ENCODE measurements at regions not wholly inside any gene's neighbourhood (a gene's known extent, or its start where the extent isn't known, plus 50 kb on each side); places are given as distances from the start of the nearest gene placed in this dataset.

DNA sequence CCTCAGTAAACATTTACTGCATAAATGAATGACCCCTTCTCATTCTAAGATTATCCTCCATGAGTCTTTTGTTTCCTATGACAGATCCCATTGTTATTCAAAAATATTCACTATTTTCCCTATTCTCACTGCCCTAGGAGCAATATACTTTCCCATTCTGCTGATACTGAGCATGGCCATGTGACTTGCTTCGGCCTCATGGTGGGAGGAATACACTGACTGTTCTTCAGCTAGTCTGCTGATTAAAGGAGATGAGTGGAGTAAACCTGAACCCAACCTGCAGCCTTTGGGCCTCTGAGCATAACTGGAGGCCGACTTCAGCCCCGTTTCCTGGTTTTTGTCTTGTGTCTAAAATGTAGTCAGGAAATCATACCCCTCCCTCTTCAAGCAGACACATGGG lies 531.8 kb upstream of the SALL1 start:
- Histone ChIP-seq H3K27ac (no peak overlapping the region), H3K4me3 (ENCODE audit: low read depth in 1 of 2, low read length in 1 of 2) (no peak overlapping the region), H3K4me1 (ENCODE audit: control insufficient read depth in 1 of 2, insufficient read depth in 1 of 2, low read depth in 1 of 2, low read length in 1 of 2) (no peaks in the 10 kb centered on the region), H3K36me3 (no peaks in the 10 kb centered on the region), H3K9me3 (no peaks in the 10 kb centered on the region), H3K27me3 (no peaks in the 10 kb centered on the region)
- TF ChIP-seq, protein P1, sequence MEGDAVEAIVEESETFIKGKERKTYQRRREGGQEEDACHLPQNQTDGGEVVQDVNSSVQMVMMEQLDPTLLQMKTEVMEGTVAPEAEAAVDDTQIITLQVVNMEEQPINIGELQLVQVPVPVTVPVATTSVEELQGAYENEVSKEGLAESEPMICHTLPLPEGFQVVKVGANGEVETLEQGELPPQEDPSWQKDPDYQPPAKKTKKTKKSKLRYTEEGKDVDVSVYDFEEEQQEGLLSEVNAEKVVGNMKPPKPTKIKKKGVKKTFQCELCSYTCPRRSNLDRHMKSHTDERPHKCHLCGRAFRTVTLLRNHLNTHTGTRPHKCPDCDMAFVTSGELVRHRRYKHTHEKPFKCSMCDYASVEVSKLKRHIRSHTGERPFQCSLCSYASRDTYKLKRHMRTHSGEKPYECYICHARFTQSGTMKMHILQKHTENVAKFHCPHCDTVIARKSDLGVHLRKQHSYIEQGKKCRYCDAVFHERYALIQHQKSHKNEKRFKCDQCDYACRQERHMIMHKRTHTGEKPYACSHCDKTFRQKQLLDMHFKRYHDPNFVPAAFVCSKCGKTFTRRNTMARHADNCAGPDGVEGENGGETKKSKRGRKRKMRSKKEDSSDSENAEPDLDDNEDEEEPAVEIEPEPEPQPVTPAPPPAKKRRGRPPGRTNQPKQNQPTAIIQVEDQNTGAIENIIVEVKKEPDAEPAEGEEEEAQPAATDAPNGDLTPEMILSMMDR (IDR thresholded peaks at IDR 0.05) = no peak

DNA sequence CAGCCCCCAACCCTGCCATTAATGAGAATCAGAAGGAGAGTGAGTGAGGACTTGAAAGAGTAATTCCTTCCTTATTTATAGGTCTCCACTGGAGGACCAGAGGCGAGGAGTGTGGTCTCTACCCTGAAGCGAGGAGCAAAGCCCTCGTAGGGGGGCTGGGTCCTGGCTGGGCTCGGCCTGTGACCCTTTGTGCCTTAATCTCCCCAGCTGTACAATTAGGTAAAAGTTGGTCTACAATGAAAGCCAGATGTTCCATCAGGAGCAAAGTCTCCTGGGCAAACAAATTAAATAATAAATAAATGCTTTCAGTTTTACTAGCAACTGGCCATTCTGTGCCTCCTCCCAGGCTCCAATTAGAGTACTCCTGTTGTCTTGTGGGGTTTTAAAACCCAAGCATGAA lies 523.5 kb upstream of the SALL1 start:
- H3K36me3 ChIP-seq = no peaks in the 10 kb centered on the region
- TF ChIP-seq, protein P1 (IDR thresholded peaks at IDR 0.05) = no peak
- no peaks in the 10 kb centered on the region for H3K4me1 ChIP-seq (ENCODE audit: control insufficient read depth in 1 of 2, insufficient read depth in 1 of 2, low read depth in 1 of 2, low read length in 1 of 2)
- no peak overlapping the region for H3K4me3 ChIP-seq (ENCODE audit: low read depth in 1 of 2, low read length in 1 of 2)
- no peaks in the 10 kb centered on the region for H3K9me3 ChIP-seq
- H3K27me3 ChIP-seq = no peaks in the 10 kb centered on the region
- no peak overlapping the region for H3K27ac ChIP-seq

DNA sequence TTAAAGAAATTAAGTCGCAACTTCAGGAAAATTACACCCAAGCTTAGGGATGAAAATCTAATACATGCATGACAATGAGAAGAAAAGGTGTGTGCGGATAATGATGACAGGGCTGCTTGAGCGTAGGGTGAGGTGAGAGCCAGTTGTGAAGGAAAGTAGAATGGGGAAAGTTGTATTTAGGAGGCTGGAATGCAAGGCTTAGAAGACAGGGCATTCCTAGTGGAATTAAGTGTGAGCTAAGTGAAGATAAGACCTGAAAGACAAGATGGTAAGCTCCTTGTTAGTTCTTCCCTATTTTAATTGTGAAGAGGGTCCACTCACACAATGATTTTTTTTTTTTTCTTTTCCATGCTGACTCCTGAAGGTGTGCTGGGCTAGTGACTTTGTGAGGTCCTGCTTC lies 519.5 kb upstream of the SALL1 start:
- Histone ChIP-seq H3K9me3 (no peaks in the 10 kb centered on the region), H3K27me3 (no peaks in the 10 kb centered on the region), H3K4me3 (ENCODE audit: low read depth in 1 of 2, low read length in 1 of 2) (no peak overlapping the region), H3K27ac (no peak overlapping the region), H3K4me1 (ENCODE audit: control insufficient read depth in 1 of 2, insufficient read depth in 1 of 2, low read depth in 1 of 2, low read length in 1 of 2) (no peaks in the 10 kb centered on the region), H3K36me3 (no peaks in the 10 kb centered on the region)
- TF ChIP-seq, protein P1 (IDR thresholded peaks at IDR 0.05) = no peak

DNA sequence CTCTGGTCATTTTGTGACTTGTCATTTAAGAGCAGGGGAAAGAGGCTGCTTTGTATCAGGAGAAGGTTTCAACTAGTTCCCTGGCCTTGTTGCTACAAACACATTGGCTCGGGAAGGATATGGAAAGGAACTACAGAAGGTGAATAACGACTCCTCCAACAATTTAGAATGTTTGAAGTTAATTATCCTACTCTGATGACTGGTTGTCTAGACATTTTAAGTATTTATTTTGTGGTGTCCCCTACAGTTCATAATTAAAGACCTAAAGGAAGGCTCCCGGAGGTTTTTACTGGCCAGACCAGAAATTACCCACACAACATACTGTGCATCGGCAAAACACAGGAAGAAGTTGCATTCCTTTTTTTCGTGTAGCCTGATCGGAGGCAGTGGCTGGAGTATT lies 515.8 kb upstream of the SALL1 start:
- TF ChIP-seq, protein P1 (IDR thresholded peaks at IDR 0.05) = no peak
- Histone ChIP-seq H3K4me1 (ENCODE audit: control insufficient read depth in 1 of 2, insufficient read depth in 1 of 2, low read depth in 1 of 2, low read length in 1 of 2) (no peaks in the 10 kb centered on the region), H3K27me3 (no peaks in the 10 kb centered on the region), H3K9me3 (no peaks in the 10 kb centered on the region), H3K27ac (no peak overlapping the region), H3K4me3 (ENCODE audit: low read depth in 1 of 2, low read length in 1 of 2) (no peak overlapping the region), H3K36me3 (no peaks in the 10 kb centered on the region)

DNA sequence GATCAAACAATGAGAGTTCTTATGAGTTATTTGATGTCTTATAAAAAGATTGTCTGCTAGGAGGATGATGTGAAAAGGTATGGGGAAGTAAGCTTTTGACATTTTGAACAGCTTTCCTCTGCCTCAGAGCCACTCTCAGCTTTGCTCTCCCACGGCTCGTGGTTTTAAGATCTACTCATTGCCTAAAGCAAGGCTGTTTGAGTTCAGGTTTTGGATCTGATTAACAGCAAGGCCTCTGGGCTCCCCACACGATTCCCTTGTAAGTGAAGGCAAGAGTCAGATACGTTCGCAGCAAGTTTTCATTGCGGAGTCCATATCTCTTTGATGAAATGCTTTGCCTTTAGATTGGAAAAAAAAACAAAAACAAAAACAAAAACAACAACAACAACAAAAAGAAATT lies 515.0 kb upstream of the SALL1 start:
- Histone ChIP-seq H3K27me3 (no peaks in the 10 kb centered on the region), H3K27ac (no peak overlapping the region)
- TF ChIP-seq, protein P1 (IDR thresholded peaks at IDR 0.05) = no peak

DNA sequence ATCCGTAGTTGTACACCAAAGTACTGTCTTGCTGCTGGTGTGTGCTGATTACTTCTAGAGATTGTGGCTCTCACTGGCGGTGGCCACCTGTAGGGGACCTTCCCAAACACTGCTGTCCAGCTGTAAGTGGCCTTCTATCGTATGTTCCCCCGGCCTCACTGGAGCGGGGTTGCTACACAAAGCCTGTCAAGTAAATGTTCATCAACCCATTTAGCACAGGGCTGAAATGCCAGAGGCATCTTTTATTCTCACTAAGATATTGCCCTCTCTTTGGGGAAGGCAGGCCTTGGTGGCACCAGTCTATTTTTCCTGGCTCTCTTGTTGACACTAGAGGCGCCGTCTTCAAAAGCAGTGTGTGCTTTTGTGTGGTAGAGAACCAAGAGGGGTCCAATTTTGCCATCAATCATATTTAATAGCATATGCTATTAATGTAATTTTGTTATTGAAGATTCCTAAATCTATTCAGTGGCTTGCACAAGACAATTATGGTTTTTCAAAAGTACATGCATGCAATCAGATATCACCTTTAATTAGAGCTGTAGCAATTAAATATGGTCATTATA lies 514.4 kb upstream of the SALL1 start:
- H3K27ac ChIP-seq = no peak overlapping the region
- H3K27me3 ChIP-seq = no peaks in the 10 kb centered on the region
- TF ChIP-seq, protein P1 (IDR thresholded peaks at IDR 0.05) = no peak
- H3K4me3 ChIP-seq (ENCODE audit: low read depth in 1 of 2, low read length in 1 of 2) = no peak overlapping the region
- H3K36me3 ChIP-seq = no peaks in the 10 kb centered on the region
- H3K9me3 ChIP-seq = no peaks in the 10 kb centered on the region
- no peaks in the 10 kb centered on the region for H3K4me1 ChIP-seq (ENCODE audit: control insufficient read depth in 1 of 2, insufficient read depth in 1 of 2, low read depth in 1 of 2, low read length in 1 of 2)

More for the DNA sequence above, 515.0 kb upstream of the SALL1 start:
- Histone ChIP-seq H3K4me3 (ENCODE audit: low read depth in 1 of 2, low read length in 1 of 2) (no peak overlapping the region), H3K4me1 (ENCODE audit: control insufficient read depth in 1 of 2, insufficient read depth in 1 of 2, low read depth in 1 of 2, low read length in 1 of 2) (no peaks in the 10 kb centered on the region), H3K36me3 (no peaks in the 10 kb centered on the region), H3K9me3 (no peaks in the 10 kb centered on the region)
